ENCODE measurements at regions not wholly inside any gene's neighbourhood (a gene's known extent, or its start where the extent isn't known, plus 50 kb on each side); places are given as distances from the start of the nearest gene placed in this dataset.
"Not testable (repeated sequence)": the region's sequence is repeated elsewhere in the genome, so short reads cannot be mapped to it uniquely, and the experiment has no call there.

DNA sequence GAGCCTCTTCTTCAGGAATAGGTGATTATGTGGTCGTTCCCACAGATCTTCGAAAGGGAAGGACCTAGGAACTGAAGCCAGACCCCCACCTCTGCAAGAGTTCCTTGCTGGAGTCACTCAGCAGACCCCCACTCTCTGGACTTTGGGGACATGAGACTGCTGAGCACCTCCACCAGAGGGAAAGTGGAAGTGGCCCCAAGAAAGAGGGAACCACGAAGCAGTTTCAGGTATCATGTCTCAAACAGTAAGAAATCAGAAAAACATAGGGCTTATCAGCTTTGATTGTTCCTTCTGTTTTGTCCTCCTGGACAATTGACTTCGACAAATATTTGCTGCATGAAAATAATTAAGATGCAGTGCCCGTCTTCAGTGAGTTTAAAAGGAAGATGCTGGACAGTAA, 98.9 kb downstream of the CDRT15L2 start:
- intact Hi-C loops (cut with DNase I); DNase-seq: not testable (repeated sequence)

DNA sequence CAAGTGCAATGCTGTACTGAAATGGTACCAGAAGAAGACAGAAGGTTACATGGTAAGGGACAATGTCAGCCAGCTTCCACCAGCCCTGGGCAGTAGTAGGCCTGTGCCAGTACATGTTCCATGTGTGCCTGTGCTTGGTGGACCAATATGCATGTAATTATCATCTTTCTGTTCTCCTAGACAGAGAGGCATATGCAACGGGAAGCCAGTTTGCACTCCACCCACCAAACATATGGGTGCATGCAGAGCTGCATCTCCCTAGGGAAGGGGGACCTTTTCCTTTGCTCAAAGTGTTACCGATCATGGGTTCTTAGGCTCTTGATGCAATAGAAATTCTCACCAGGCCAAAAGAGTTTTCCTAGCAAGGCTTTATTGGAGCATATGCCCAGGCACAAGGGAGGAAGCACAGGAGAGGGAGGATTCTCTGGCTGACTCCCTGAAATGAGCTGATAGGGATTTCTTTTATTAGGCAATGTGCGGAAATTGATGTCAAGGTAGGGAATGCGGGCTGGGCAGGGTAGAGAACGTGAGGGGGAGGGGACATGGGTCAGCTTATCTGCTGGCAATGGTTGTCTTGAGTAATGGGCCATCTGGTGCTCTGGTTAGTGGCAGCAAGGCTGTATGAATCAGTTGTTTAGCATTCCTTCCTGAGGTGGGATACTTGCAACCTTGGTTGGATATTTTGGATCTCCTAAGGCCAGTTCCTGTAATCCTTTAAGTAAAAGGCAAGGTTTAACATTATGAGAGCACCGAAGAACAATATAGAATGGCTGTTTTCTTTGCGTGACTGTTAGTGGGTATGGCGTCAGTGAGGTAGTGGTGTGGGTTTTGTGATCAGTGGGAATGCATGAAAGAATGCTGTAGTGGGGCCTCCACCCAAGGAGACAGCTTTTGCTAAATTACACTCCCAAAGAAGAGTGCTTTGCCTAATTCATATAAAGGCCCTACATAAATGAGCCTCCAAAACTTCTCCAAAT, 102.5 kb downstream of the CDRT15L2 start:
- intact Hi-C loops (cut with DNase I); DNase-seq: not testable (repeated sequence)

DNA sequence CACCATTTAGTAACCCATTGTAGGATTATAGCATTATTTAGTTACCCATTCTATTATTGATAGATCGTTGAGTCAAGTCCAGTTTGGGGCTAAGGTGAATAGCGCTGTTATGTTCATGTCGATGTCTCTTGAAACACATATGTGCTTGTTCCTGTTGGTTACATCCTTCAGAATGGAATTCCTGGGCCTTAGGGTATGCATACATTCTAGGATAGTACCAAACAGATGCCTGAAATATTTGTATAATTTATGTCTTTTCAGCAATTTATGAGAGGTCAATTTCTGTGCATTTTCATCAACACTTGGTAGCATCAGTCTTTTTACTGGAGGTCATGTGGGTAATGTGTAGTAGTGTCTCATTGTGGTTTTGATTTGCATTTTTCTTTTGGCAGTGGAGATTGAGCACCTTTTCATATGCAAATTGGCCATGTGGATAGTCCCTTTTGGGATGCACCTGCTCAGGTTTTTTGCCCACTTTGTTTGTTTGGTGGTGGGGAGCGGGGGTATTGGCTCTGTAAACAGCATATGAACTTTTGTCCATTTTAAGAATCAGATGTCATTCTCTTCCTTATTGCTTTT, 104.2 kb downstream of the CDRT15L2 start:
- DNase-seq; intact Hi-C loops (cut with DNase I): not testable (repeated sequence)

DNA sequence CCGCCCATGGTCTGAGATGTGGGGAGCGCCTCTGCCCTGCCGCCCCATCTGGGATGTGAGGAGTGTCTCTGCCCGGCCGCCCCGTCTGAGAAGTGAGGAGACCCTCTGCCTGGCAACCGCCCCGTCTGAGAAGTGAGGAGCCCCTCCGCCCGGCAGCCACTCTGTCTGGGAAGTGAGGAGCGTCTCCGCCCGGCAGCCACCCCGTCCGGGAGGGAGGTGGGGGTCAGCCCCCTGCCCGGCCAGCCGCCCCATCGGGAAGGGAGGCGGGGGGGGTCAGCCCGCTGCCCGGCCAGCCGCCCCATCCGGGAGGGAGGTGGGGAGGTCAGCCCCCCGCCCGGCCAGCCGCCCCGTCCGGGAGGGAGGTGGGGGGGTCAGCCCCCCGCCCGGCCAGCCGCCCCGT, 105.5 kb downstream of the CDRT15L2 start:
- intact Hi-C loops (cut with DNase I); DNase-seq: not testable (repeated sequence)

DNA sequence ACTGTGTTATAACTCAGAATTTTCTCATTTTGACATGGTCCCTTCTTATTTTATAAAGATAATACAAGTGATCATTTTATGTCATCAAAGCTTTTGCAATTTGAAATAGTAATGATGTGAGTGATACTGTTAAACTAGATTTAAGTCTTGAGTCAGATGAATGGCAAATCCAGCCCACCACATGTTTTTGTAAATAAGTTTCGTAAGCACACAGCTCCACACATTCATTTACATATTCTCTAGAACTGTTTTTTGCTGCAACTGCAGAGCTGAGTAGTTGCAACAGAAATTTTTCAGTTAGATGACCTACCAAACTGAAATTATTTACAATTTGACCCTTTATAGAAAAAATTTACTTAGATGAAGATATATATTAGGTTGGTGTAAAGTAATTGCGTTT, 108.1 kb downstream of the CDRT15L2 start:
- intact Hi-C loops (cut with DNase I); DNase-seq: not testable (repeated sequence)

DNA sequence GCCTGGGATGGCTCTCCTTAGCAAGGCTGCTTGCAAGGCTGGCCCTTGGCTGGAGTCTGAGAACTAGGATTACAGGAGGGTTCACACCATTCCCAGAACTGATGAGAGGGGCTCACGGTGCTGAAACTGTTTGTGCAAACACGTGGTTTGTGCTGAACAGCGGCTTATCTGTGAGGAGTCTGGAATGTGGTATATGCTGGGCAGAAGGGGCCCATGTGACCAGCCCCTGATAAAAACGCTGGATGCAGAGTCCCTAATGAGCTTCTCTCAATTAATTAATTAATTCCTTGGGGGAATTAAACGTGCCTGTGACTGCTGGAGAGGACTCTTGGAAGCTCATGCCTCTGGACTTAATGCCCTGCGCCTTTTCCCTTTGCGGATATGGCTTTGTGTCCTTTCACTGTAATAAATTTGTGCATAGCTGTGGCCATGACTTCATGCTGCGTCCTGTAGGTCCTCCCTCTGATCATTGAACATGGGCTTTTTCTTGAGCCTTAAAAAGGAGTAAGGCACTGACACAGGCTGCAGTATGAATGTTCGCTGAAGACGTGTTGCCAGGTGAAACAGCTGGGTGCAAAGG, 109.7 kb downstream of the CDRT15L2 start:
- DNase-seq; intact Hi-C loops (cut with DNase I): not testable (repeated sequence)

DNA sequence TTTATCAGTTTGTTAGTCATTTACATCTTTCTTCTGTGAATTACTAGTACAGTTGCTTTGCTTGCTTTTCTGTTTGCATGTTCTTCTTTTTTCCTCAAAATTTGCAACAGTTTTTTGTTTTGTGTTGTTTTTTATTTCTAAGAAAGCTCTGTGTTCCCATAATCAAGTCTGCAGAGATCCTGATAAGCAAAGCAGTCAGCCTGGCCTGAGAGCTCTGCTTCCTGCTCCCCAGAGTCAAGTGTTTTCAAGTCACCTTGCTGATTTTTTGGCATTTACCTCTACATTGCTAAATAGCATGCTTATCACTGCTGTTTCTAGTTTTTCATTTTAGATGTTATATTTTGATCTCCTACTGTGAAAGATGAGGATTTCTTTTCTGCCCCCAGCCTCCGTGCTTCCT, 113.2 kb downstream of the CDRT15L2 start:
- DNase-seq; intact Hi-C loops (cut with DNase I): not testable (repeated sequence)

DNA sequence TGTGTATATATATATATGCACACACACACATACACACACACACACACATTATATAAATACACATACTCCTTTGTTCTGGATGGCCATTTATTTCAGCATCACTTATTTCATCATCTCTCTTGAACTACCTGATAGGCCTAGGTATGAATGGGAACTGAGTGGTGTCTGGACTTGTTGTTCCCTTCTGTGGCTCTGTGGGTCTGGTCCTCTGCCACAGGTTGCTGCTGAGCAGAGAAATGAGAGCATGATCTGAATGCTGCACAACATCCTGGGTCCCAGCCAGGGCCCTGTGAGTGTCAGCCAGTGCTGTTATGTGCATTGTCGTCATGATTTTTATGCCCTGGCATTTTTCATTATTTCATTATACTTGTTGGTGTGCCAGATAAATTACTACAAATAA, 116.3 kb downstream of the CDRT15L2 start:
- DNase-seq; intact Hi-C loops (cut with DNase I): not testable (repeated sequence)

DNA sequence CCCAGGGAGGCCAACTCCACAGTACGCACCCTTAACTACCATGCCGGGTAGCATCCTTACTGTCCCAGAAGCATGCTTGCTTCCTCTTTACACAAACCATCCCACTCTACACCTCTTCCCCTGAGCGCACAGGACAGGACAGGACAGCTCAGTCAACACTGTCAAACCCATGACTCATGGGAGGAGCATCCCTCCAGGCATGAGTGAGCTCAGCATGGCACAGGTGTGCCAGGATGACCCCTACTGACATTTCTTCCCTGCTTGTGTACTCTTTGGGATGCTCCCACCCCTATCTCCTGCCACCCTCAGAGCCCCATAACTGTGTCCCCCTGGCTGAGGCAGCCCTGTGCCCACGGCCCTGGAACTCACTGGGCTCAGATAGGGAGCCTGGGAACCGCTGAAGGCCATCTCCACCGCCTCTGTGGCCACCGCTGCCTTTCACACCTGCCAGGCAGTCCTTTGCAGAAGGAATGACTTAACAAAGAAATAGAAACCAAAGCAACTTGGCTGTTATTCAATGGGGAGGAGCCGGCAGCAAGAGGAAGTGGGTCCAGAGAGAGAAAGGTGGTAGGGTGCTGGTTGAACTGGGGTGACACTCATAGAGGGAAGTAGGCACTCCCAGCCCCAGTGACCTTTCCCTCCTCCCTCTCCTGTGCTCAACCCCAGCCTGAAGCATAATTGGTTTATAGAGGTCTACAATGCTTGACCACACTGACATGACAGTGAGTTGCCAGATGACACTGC, 119.1 kb downstream of the CDRT15L2 start:
- intact Hi-C loops (cut with DNase I); DNase-seq: not testable (repeated sequence)

DNA sequence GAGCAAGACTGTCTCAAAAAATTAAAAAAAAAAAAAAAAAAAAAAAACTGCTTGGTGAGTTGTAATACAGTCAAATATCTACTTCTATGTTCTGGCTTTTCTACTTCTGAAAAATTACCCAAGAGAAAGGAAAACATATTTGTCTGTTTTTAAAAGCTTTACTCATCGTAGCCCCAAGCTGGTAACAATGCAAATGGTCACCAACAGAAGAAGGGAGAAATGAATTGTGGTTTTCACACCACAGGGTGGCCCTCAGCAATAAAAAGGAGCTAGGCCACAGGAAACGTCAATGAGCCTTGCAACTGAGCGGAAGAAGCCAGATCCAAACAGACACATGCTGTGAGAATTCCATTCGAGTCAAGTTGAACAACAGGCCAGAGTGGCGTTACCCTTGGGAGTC, 121.0 kb downstream of the CDRT15L2 start:
- DNase-seq; intact Hi-C loops (cut with DNase I): not testable (repeated sequence)

DNA sequence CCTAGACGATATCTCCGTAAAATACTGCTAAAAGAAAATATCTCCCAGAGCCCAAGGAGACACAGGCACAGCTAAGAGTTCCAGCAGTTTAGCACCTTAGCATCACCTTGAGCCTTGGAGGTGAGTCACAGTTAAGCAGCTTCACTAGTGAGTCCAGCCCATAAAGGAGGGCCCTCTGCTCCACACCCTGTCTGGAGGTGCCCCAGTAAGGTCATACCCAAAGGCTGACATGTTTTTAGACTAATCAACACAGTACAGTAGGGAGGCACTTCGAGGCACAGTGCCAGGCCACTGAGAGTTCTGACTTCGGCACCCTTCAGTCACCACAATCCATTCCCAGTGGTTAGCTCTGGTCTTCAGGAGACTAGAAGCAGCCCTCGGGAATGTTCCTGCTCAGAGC, 121.8 kb downstream of the CDRT15L2 start:
- DNase-seq; intact Hi-C loops (cut with DNase I): not testable (repeated sequence)

DNA sequence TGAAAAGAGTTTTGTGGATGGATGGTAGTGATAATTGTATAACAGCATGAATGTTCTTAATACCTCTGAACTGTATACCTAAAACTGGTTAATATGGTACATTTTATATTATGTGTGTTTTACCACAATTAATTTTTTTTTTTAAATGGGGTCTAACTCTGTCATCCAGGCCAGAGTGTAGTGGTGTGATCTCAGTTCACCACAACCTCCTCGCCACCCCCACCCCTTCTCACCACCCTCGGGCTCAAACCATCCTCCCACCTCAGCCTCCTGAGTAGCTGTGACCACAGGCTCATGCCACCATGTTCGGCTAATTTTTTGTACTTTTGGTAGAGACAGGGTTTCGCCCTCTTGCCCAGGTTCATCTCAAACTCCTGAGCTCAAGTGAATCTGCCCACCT, 123.2 kb downstream of the CDRT15L2 start:
- intact Hi-C loops (cut with DNase I) = no loop called here
- no peak for DNase-seq

DNA sequence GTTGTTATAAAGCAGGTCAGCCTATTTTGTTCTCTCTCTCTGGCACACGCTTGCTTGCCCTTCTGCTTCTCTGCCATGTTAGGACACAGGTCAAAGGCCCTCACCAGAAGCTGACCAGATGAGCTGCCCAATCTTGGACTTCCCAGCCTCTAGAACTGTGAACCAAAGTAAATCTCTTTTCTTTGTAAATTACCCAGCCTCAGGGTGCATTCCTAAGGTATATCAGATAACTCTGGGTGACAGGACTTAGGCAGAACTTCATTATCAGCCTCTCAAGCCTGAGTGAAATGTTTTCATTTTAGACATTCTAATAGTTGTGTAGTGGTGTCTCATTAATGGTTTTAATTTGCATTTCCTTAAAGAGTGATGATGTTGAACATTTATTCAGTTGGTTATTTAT, 124.3 kb downstream of the CDRT15L2 start:
- intact Hi-C loops (cut with DNase I) = no loop called here
- no peak for DNase-seq

DNA sequence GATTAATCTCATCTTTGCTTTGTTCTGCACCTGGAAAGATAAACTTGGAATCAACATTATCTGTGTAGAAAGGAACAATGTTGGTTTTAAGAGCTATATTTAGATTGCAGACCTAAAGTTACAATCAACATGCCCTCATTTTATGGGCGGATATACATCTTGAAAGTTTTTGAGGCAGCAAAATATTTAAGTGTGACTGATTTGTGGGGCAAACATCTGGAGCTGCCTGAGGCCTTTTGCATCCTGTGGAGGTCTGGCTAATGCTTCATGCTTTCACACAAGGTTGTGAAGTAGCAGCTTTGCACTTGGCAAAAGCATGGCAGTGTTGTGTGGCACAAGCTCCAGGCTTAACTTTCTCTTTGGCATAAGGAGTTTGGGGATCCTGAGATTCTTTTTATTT, 125.7 kb downstream of the CDRT15L2 start:
- DNase-seq; intact Hi-C loops (cut with DNase I): not testable (repeated sequence)

DNA sequence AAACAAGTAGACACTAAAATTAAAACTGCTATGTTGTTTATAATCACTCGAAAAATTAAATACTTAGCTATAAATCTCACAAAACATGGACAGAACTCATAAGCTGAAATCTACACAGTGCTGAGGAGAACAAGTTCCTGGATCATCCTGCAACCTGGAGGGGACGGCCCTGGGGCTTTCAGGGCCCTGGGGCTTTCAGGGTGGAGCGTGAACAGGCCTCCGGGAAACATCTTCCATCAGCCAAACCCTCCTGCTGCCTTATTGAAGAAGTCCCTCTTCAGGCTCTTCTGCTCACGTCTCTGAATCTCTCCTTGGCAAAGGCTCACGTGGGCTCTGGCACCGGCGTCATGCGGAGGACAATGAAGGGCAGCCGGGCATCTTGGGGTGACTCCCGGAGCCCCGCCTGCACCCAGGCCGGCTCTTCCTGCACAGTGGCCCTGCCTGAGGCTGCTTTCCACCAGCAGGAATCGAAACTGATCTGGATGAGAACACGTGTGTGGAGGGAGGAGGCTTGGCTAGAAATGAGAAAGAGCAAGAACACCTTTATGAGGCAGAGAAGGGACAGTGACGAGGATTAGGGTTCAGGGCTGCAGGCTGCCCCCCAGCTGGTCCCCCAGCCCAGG, 127.3 kb downstream of the CDRT15L2 start:
- intact Hi-C loops (cut with DNase I) = no loop called here
- no peak for DNase-seq

DNA sequence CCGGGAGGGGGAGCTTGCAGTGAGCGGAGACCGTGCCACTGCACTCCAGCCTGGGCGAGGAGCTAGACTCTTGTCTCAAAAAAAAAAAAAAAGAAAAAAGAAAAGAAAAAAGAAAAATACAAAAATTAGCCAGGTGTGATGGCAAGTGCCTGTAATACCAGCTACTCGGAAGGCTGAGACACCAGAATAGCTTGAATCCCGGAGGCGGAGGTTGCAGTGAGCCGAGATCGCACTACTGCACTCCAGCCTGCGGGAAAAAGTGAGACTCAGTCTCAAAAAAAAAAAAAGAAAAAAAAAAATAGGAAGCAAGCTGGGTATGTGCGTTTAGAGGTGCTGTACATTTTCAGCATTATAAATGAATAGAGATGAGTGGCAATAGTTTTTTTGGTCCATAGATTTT, 129.3 kb downstream of the CDRT15L2 start:
- DNase-seq = peak in 16 of 42 donors; percentile 8 to 55 (median 24)
- intact Hi-C loops (cut with DNase I) = not testable (repeated sequence)

DNA sequence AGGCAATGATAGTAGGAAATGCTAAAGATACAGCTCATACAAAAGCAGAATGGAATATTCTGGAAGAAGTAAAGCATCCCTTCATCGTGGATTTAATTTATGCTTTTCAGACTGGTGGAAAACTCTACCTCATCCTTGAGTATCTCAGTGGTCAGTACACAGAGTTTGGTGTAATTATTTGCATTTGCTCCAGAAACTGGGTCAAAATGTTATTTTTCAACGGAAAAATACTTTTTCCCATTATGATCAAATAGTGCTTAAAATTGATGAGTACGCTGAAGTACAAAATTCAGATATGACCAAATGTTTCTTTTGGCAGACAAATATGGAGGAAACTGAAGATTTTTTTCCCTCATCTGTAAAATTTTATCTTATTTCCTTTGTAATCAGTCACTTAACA, 137.0 kb downstream of the CDRT15L2 start:
- intact Hi-C loops (cut with DNase I); DNase-seq: not testable (repeated sequence)

DNA sequence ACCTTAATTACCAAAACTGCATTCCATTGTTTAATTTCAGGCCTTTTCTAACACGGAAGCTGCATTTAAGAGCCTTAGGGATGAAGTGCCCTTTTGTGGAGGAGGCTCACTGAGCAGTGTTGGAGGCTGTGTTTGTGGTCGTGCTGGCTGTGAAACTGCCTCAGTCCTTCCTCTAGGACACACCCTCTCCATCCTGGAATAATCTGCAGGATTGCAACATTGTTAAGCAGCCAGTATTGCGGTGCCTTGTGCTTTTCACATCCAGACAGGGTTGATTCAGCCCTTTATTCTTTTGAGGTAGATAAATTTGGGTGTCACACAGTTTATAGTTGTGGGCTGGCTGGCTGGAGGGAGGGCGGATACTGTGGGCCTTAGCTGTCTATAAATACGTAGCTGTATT, 141.6 kb downstream of the CDRT15L2 start:
- no peak for DNase-seq
- intact Hi-C loops (cut with DNase I) = no loop called here

DNA sequence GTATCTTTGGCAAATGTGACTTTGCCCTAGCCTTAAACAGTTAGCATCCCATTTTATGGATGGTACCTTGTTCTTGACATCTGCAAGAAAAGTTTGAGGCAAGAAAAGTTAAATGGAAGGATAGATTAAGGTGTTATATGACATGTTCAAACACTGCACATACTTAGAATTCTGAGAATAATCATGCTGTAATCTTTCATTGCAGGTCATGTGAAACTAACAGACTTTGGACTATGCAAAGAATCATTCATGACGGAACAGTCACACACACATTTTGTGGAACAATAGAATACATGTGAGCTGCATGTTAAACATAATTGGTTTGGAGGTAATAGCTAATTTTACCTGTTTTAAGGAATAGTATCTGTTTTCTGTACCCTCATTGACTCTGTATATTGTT, 144.9 kb downstream of the CDRT15L2 start:
- DNase-seq; intact Hi-C loops (cut with DNase I): not testable (repeated sequence)
